ENCODE measurements at regions not wholly inside any gene's neighbourhood (a gene's known extent, or its start where the extent isn't known, plus 50 kb on each side); places are given as distances from the start of the nearest gene placed in this dataset.

GRCh38 chr5:164435576-164435975, 930.2 kb downstream of the MAT2B start:
- TF ChIP-seq CTCF (IDR thresholded peaks at IDR 0.05) (no peak), EZH2 (IDR thresholded peaks at IDR 0.05; ENCODE audit: borderline replicate concordance, insufficient read depth, low read depth, low read length, poor library complexity, severe bottlenecking) (no peak)
